CD4-positive, alpha-beta T cell (primary cell): ENCODE measurements at regions not wholly inside any gene's neighbourhood (a gene's known extent, or its start where the extent isn't known, plus 50 kb on each side); places are given as distances from the start of the nearest gene placed in this dataset.
"Not testable (repeated sequence)": the region's sequence is repeated elsewhere in the genome, so short reads cannot be mapped to it uniquely, and the experiment has no call there.

ENCODE experiments used
- ATAC-seq: fragments of 200-7000 bp; cut with Tn5 transposase; one replicate; pipeline ENCODE4 v1.10.0; 2022; ENCODE audit warnings: mild to moderate bottlenecking; ENCODE audit not compliant: poor library complexity
- CTCF ChIA-PET: fragments of 350-600 bp; sonication (Branson Sonifier 250); formaldehyde crosslinking; loops from one replicate; lab custom pipeline; 2021; ENCODE audit warnings: antibody characterized with exemption, inconsistent platforms; lab: Charles Lee
- POLR2A ChIA-PET: fragments of 350-600 bp; sonication (Branson Sonifier 250); formaldehyde crosslinking; loops from one replicate; lab custom pipeline; 2021; ENCODE audit warnings: antibody characterized with exemption, inconsistent platforms; lab: Charles Lee
- DNase-seq, 14 experiments: peaks; one replicate each; pipeline ENCODE4 v3.0.0-alpha.2; 2013 to 2020; ENCODE audit warnings: mixed read lengths in 2 of 14
- H3K27ac ChIP-seq, 2 donors: one replicate each; pipeline versions ENCODE4 v1.5.1 to v1.7.0; 2013; ENCODE audit warnings: low read length in 2 of 2, low read depth in 1 of 2, mild to moderate bottlenecking in 1 of 2
- H3K27me3 ChIP-seq, 2 experiments: 1 replicate in 1 of 2; 2 replicates in 1 of 2; pipeline versions ENCODE4 v1.6.1 to v1.7.0; 2013; ENCODE audit warnings: low read length in 2 of 2, control low read depth in 1 of 2, mild to moderate bottlenecking in 1 of 2, moderate library complexity in 1 of 2; ENCODE audit not compliant: insufficient read depth in 2 of 2, control insufficient read depth in 1 of 2
- H3K36me3 ChIP-seq: one replicate; pipeline ENCODE4 v1.6.1; 2013; ENCODE audit warnings: low read length, control low read depth; ENCODE audit not compliant: insufficient read depth
- H3K4me1 ChIP-seq: one replicate; pipeline ENCODE4 v1.6.1; 2013; ENCODE audit warnings: low read length, control low read depth; ENCODE audit not compliant: insufficient read depth
- H3K4me3 ChIP-seq: one replicate; pipeline ENCODE4 v1.5.1; 2013; ENCODE audit warnings: mild to moderate bottlenecking, low read length, moderate library complexity
- H3K9me3 ChIP-seq, 2 experiments: 1 replicate in 1 of 2; 2 replicates in 1 of 2; pipeline versions ENCODE4 v1.6.1 to v1.7.0; 2013; ENCODE audit warnings: low read length in 2 of 2, mild to moderate bottlenecking in 2 of 2, control low read depth in 1 of 2, moderate library complexity in 1 of 2; ENCODE audit not compliant: control insufficient read depth in 1 of 2, insufficient read depth in 1 of 2
- H3K27ac Mint-ChIP-seq: one replicate; pipeline ENCODE4 v1.8.0; 2020; ENCODE audit warnings: mixed read lengths
- H3K27me3 Mint-ChIP-seq: one replicate; pipeline ENCODE4 v1.8.0; 2021; ENCODE audit warnings: mixed read lengths
- H3K36me3 Mint-ChIP-seq: one replicate; pipeline ENCODE4 v1.8.0; 2021; ENCODE audit warnings: low read depth, mixed read lengths
- H3K4me1 Mint-ChIP-seq: one replicate; pipeline ENCODE4 v1.8.0; 2021; ENCODE audit warnings: low read depth, mixed read lengths
- H3K4me3 Mint-ChIP-seq: one replicate; pipeline ENCODE4 v1.8.0; 2020; ENCODE audit warnings: mild to moderate bottlenecking, mixed read lengths
- H3K9me3 Mint-ChIP-seq: one replicate; pipeline ENCODE4 v1.8.0; 2020; ENCODE audit warnings: mixed read lengths
- CTCF ChIP-seq: fragments of 200-600 bp; IDR thresholded peaks from one replicate; pipeline ENCODE4 v1.8.0; 2022; ENCODE audit warnings: antibody characterized with exemption, mild to moderate bottlenecking
- intact Hi-C, 2 experiments: fragments of 100-400 bp; cut with DNase I in 1 of 2; cut with micrococcal nuclease in 1 of 2; formaldehyde crosslinking; loops; one replicate each; pipeline versions ENCODE4 v1.15.1 to v1.9.0; 2023 to 2025; cut with DNase I, micrococcal nuclease

GRCh38 chr6:135731116-135731515 is 120.4 kb upstream of the PDE7B start:
- Histone ChIP-seq H3K27me3 (no peaks in the 10 kb centered on the region), H3K27ac (no peak overlapping the region), H3K9me3 (peaks cover 4% of the 10 kb centered on the region in 2 experiments), H3K4me1 (no peaks in the 10 kb centered on the region), H3K4me3 (no peak overlapping the region), H3K36me3 (no peaks in the 10 kb centered on the region)
- TF ChIP-seq CTCF: peak; percentile 13
- no peaks in the 10 kb centered on the region for H3K36me3 Mint-ChIP-seq
- peaks cover 4% of the 10 kb centered on the region for H3K9me3 Mint-ChIP-seq
- POLR2A ChIA-PET: no interaction called here
- H3K4me1 Mint-ChIP-seq: no peaks in the 10 kb centered on the region
- ATAC-seq (no peak), DNase-seq (no peak)
- CTCF ChIA-PET: no interaction called here
- no peak overlapping the region for H3K27ac Mint-ChIP-seq
- intact Hi-C loops: no loop called here
- H3K27me3 Mint-ChIP-seq: no peaks in the 10 kb centered on the region
- no peak overlapping the region for H3K4me3 Mint-ChIP-seq

GRCh38 chr6:135736351-135736750 is 115.2 kb upstream of the PDE7B start:
- H3K27ac Mint-ChIP-seq, H3K9me3 Mint-ChIP-seq, H3K27me3 ChIP-seq, H3K4me3 ChIP-seq, ATAC-seq, H3K36me3 ChIP-seq, H3K4me1 ChIP-seq, H3K27me3 Mint-ChIP-seq, H3K4me3 Mint-ChIP-seq, H3K9me3 ChIP-seq, DNase-seq, H3K36me3 Mint-ChIP-seq, CTCF ChIA-PET, H3K27ac ChIP-seq, POLR2A ChIA-PET, H3K4me1 Mint-ChIP-seq, intact Hi-C loops: not testable (repeated sequence)

- H3K36me3 Mint-ChIP-seq: no peaks in the 10 kb centered on the region
- ATAC-seq (no peak), DNase-seq (no peak)
- H3K4me3 Mint-ChIP-seq: no peak overlapping the region
- no peak overlapping the region for H3K27ac ChIP-seq
- no peak overlapping the region for H3K27ac Mint-ChIP-seq
- POLR2A ChIA-PET: no interaction called here
- H3K27me3 Mint-ChIP-seq: no peaks in the 10 kb centered on the region
- no peak overlapping the region for H3K4me3 ChIP-seq
- intact Hi-C loops: no loop called here
- no peaks in the 10 kb centered on the region for H3K4me1 ChIP-seq
- no peaks in the 10 kb centered on the region for H3K27me3 ChIP-seq
- H3K9me3 Mint-ChIP-seq: no peaks in the 10 kb centered on the region
- CTCF ChIA-PET: no interaction called here
- no peaks in the 10 kb centered on the region for H3K4me1 Mint-ChIP-seq
- no peaks in the 10 kb centered on the region for H3K36me3 ChIP-seq
- H3K9me3 ChIP-seq: no peaks in the 10 kb centered on the region
- no peak for TF ChIP-seq CTCF
These were observed 112.9 kb upstream of the PDE7B start for GRCh38 chr6:135738636-135739035.

- H3K27ac Mint-ChIP-seq: no peak overlapping the region
- Histone ChIP-seq H3K9me3 (no peaks in the 10 kb centered on the region), H3K4me1 (no peaks in the 10 kb centered on the region), H3K27ac (no peak overlapping the region), H3K4me3 (no peak overlapping the region), H3K27me3 (no peaks in the 10 kb centered on the region), H3K36me3 (no peaks in the 10 kb centered on the region)
- no peak for TF ChIP-seq CTCF
- ChIA-PET CTCF (no interaction called here), POLR2A (no interaction called here)
- ATAC-seq (no peak), DNase-seq (no peak)
- H3K9me3 Mint-ChIP-seq: no peaks in the 10 kb centered on the region
- intact Hi-C loops: no loop called here
- H3K36me3 Mint-ChIP-seq: no peaks in the 10 kb centered on the region
- H3K27me3 Mint-ChIP-seq: no peaks in the 10 kb centered on the region
- no peaks in the 10 kb centered on the region for H3K4me1 Mint-ChIP-seq
- no peak overlapping the region for H3K4me3 Mint-ChIP-seq
These were observed 112.2 kb upstream of the PDE7B start for GRCh38 chr6:135739288-135739687.
